Fibroblast of pulmonary artery (primary cell): ENCODE measurements at regions not wholly inside any gene's neighbourhood (a gene's known extent, or its start where the extent isn't known, plus 50 kb on each side); places are given as distances from the start of the nearest gene placed in this dataset.

Experiments
- DNase-seq: peaks from one replicate; pipeline ENCODE4 v3.0.0-alpha.2; 2010; ENCODE audit warnings: low read depth
- H3K4me3 ChIP-seq: replicated peaks from 2 replicates; pipeline ENCODE4 v1.5.1; 2011; ENCODE audit warnings: low read depth, mild to moderate bottlenecking, control low read depth, low read length, moderate library complexity
- CTCF ChIP-seq: IDR thresholded peaks from 2 replicates; pipeline ENCODE4 v1.5.1; 2011; ENCODE audit warnings: mild to moderate bottlenecking, control low read depth, low read length, inconsistent platforms; ENCODE audit errors: missing control alignments

DNA sequence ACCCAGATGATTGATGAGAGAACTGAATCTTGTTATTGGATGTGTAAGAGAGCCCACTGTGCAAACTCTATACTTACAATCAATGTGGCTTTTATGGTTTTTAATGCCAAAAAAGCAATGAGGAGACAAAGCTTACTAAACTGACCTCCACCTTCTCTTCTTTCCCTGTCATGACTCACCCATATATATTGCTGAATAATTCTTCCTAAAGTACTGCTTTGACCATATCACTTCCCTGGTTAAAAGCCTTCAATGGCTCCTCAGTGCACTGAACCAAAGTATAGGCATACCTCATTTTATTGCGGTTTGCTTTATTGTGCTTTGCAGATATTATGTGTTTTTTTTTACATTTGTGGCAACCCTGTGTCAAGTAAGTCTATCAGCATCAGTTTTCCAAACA, 138.4 kb upstream of the PELI2 start:
- DNase-seq, result no peak
- no peak for TF ChIP-seq CTCF
- H3K4me3 ChIP-seq, result no peak overlapping the region

GRCh38 chr14:55980970-55981369, 137.2 kb upstream of the PELI2 start:
- no peak for TF ChIP-seq CTCF
- no peak for DNase-seq
- no peak overlapping the region for H3K4me3 ChIP-seq

GRCh38 chr14:55986069-55986468, 132.1 kb upstream of the PELI2 start:
- no peak for TF ChIP-seq CTCF
- H3K4me3 ChIP-seq, result no peak overlapping the region
- DNase-seq, result no peak

DNA sequence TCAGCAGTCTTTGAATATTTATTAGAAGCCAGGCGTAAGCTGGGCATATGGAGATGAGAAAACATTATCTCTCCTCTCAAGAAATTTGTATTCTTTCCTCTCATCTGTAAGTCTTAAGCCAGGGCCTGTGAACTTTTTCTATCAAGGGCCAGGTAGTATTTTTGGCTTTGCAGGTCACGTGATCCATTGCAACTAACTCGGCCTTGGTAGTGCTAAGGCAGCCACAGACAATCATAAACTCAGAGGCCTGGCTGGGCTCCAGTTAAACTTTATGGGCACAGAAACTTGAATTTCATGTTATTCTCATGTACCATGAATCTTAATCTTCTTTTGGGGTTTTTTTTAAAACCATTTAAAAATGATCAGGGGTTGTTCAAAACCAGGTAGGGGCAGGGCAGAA, 117.4 kb upstream of the PELI2 start:
- no peak for DNase-seq
- TF ChIP-seq CTCF, result no peak
- H3K4me3 ChIP-seq, result no peak overlapping the region

- TF ChIP-seq CTCF, result no peak
- DNase-seq, result no peak
Measured at GRCh38 chr14:56002342-56002741, 115.9 kb upstream of the PELI2 start.

DNA sequence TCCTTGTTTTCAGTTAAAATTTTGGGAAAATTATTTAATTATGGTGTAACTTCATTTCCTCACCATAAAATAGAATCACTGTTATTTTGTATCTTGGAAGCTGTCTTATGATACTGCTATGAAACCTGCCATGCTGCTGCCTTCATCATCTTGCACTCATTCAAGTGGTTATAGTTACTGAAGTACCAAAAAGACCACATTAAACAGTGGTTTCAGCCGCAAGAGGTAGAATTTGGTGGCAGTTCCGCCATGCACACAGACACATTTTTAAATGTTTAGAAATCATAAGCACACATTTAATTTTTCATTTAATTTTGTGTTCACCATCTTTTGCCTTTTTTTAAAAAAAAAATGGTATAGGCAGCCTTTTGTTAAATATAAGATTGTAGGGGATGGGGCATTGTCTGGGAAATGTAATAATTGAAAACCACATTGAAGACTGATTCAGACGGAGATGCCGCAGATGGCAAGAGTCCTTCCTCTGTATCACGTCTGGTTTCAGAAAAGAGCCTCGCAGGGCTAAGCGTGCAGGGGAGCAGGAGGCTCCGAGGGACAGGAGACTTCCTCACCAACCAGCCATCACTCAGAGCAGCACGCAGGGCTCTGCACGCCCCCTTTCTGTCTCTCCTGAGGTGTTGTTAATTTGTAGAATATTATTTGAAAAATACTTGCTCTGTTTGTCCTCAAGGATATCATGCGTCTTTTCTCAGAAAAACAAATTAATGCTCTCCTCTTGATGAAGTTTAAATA, 115.2 kb upstream of the PELI2 start:
- no peak for DNase-seq
- TF ChIP-seq CTCF, result no peak
- no peak overlapping the region for H3K4me3 ChIP-seq

More at GRCh38 chr14:56002342-56002741, 115.9 kb upstream of the PELI2 start:
- no peak overlapping the region for H3K4me3 ChIP-seq

DNA sequence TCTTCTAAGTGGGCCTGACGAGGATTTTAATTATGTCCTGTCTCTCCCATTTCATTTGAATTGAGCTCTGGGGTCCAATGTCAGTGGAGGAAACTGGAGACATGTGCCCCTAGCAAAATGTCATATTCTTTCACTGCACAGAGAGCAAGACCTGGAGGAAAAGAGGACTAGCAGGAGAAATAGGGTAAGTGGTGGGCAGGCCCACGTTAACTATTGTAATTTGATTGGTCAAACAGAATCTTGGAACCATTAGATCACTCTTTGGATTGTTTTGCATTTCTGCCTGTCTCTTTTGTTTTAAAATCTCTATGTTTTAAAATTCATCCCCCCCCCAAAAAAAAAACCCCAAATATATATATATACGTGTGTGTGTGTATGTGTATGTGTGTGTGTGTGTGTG, 113.9 kb upstream of the PELI2 start:
- no peak for DNase-seq
- H3K4me3 ChIP-seq, result no peak overlapping the region
- TF ChIP-seq CTCF, result no peak
